H9 (cell line): ENCODE measurements at regions not wholly inside any gene's neighbourhood (a gene's known extent, or its start where the extent isn't known, plus 50 kb on each side); places are given as distances from the start of the nearest gene placed in this dataset.

Experiments
- DNase-seq: peaks from one replicate; pipeline ENCODE4 v3.0.0-alpha.2; 2017
- H2AFZ ChIP-seq: one replicate; pipeline ENCODE4 v1.6.1; 2013; ENCODE audit warnings: mild to moderate bottlenecking, low read length, control low read depth, moderate library complexity
- H2AK5ac ChIP-seq: 2 replicates; pipeline ENCODE4 v1.6.1; 2013; ENCODE audit warnings: low read length, control low read depth, mixed read lengths; ENCODE audit not compliant: insufficient read length
- H2BK120ac ChIP-seq: one replicate; pipeline ENCODE4 v1.6.1; 2013; ENCODE audit warnings: low read depth, mild to moderate bottlenecking, low read length, control low read depth, inconsistent platforms; ENCODE audit not compliant: poor library complexity, severe bottlenecking
- H2BK12ac ChIP-seq: 2 replicates; pipeline ENCODE4 v1.6.1; 2013; ENCODE audit warnings: low read length, control low read depth, mixed read lengths, low read depth; ENCODE audit not compliant: insufficient read length
- H2BK15ac ChIP-seq: 2 replicates; pipeline ENCODE4 v1.6.1; 2013; ENCODE audit warnings: low read depth, low read length, control low read depth
- H2BK20ac ChIP-seq: one replicate; pipeline ENCODE4 v1.6.1; 2013; ENCODE audit warnings: low read depth, mild to moderate bottlenecking, low read length, control low read depth, inconsistent platforms; ENCODE audit not compliant: poor library complexity, severe bottlenecking
- H2BK5ac ChIP-seq: 2 replicates; pipeline ENCODE4 v1.6.1; 2013; ENCODE audit warnings: low read length, control low read depth, mixed read lengths; ENCODE audit not compliant: insufficient read length
- H3K14ac ChIP-seq: 2 replicates; pipeline ENCODE4 v1.6.1; 2013; ENCODE audit warnings: low read length, control low read depth; ENCODE audit not compliant: insufficient read depth
- H3K18ac ChIP-seq: 2 replicates; pipeline ENCODE4 v1.6.1; 2013; ENCODE audit warnings: low read depth, mild to moderate bottlenecking, mixed read lengths, low read length, control low read depth; ENCODE audit not compliant: insufficient read length
- H3K23ac ChIP-seq: 2 replicates; pipeline ENCODE4 v1.6.1; 2013; ENCODE audit warnings: low read length, control low read depth, mixed read lengths, low read depth; ENCODE audit not compliant: insufficient read length
- H3K23me2 ChIP-seq: 2 replicates; pipeline ENCODE4 v1.6.1; 2013; ENCODE audit warnings: low read depth, mild to moderate bottlenecking, mixed read lengths, low read length, control low read depth; ENCODE audit not compliant: insufficient read length, poor library complexity, severe bottlenecking
- H3K27ac ChIP-seq: 2 replicates; pipeline ENCODE4 v1.5.1; 2013; ENCODE audit warnings: low read length, control low read depth, mixed read lengths, low read depth; ENCODE audit not compliant: insufficient read length
- H3K27me3 ChIP-seq: 2 replicates; pipeline ENCODE4 v1.6.1; 2013; ENCODE audit warnings: low read length, control low read depth, inconsistent platforms; ENCODE audit not compliant: insufficient read depth
- H3K4ac ChIP-seq: 2 replicates; pipeline ENCODE4 v1.6.1; 2013; ENCODE audit warnings: low read depth, mild to moderate bottlenecking, control low read depth, inconsistent platforms, low read length, moderate library complexity
- H3K4me1 ChIP-seq: 2 replicates; pipeline ENCODE4 v1.6.1; 2013; ENCODE audit warnings: low read length, control low read depth, inconsistent platforms; ENCODE audit not compliant: insufficient read depth
- H3K4me2 ChIP-seq: 2 replicates; pipeline ENCODE4 v1.6.1; 2013; ENCODE audit warnings: low read length, control low read depth, mixed read lengths; ENCODE audit not compliant: insufficient read length, insufficient read depth
- H3K56ac ChIP-seq: 2 replicates; pipeline ENCODE4 v1.6.1; 2013; ENCODE audit warnings: low read depth, mild to moderate bottlenecking, mixed read lengths, low read length, control low read depth; ENCODE audit not compliant: insufficient read length
- H3K79me1 ChIP-seq: 2 replicates; pipeline ENCODE4 v1.6.1; 2013; ENCODE audit warnings: low read depth, mild to moderate bottlenecking, moderate library complexity, low read length, control low read depth, inconsistent platforms; ENCODE audit not compliant: insufficient read depth, poor library complexity, severe bottlenecking
- H3K79me2 ChIP-seq: 2 replicates; pipeline ENCODE4 v1.6.1; 2013; ENCODE audit warnings: low read length, control low read depth, inconsistent platforms; ENCODE audit not compliant: insufficient read depth
- H3K9ac ChIP-seq: 2 replicates; pipeline ENCODE4 v1.6.1; 2013; ENCODE audit warnings: low read length, control low read depth, mixed read lengths; ENCODE audit not compliant: insufficient read length; ENCODE audit errors: extremely low read depth
- H3K9me3 ChIP-seq: one replicate; pipeline ENCODE4 v1.6.1; 2013; ENCODE audit warnings: low read depth, low read length, inconsistent platforms; ENCODE audit not compliant: control insufficient read depth
- H3T11ph ChIP-seq: one replicate; pipeline ENCODE4 v1.6.1; 2013; ENCODE audit warnings: mild to moderate bottlenecking, low read length, control low read depth, inconsistent platforms
- H4K20me1 ChIP-seq: one replicate; pipeline ENCODE4 v1.6.1; 2013; ENCODE audit not compliant: control insufficient read depth, insufficient read length, insufficient read depth
- H4K5ac ChIP-seq: 2 replicates; pipeline ENCODE4 v1.6.1; 2013; ENCODE audit warnings: low read depth, mild to moderate bottlenecking, mixed read lengths, low read length, control low read depth; ENCODE audit not compliant: insufficient read length
- H4K8ac ChIP-seq: replicated peaks from 2 replicates; pipeline ENCODE4 v1.6.1; 2013; ENCODE audit warnings: low read length, control low read depth, mixed read lengths, low read depth; ENCODE audit not compliant: insufficient read length
- H4K91ac ChIP-seq: 2 replicates; pipeline ENCODE4 v1.6.1; 2013; ENCODE audit warnings: low read depth, mild to moderate bottlenecking, moderate library complexity, mixed read lengths, low read length, control low read depth; ENCODE audit not compliant: insufficient read length
- H3K27ac Mint-ChIP-seq, 3 experiments: 2 replicates in 2 of 3; 3 replicates in 1 of 3; pipeline ENCODE4 v1.8.0; 2020 to 2021; ENCODE audit warnings: mixed read lengths in 3 of 3, mild to moderate bottlenecking in 1 of 3, moderate library complexity in 1 of 3
- H3K27me3 Mint-ChIP-seq: 2 replicates; pipeline ENCODE4 v1.8.0; 2021; ENCODE audit warnings: low read depth, mild to moderate bottlenecking, moderate library complexity, mixed read lengths
- H3K36me3 Mint-ChIP-seq, 3 experiments: 2 replicates in 2 of 3; 3 replicates in 1 of 3; pipeline ENCODE4 v1.8.0; 2020 to 2021; ENCODE audit warnings: low read depth in 3 of 3, mixed read lengths in 3 of 3; ENCODE audit not compliant: insufficient read depth in 1 of 3
- H3K4me1 Mint-ChIP-seq, 2 experiments: 2 replicates each; pipeline ENCODE4 v1.8.0; 2020; ENCODE audit warnings: mixed read lengths in 2 of 2
- H3K4me3 Mint-ChIP-seq, 2 experiments: 2 replicates in 1 of 2; 3 replicates in 1 of 2; pipeline ENCODE4 v1.8.0; 2020 to 2021; ENCODE audit warnings: mild to moderate bottlenecking in 2 of 2, mixed read lengths in 2 of 2, moderate library complexity in 1 of 2
- H3K9me3 Mint-ChIP-seq, 2 experiments: 2 replicates in 1 of 2; 3 replicates in 1 of 2; pipeline ENCODE4 v1.8.0; 2020; ENCODE audit warnings: mild to moderate bottlenecking in 2 of 2, mixed read lengths in 2 of 2, moderate library complexity in 1 of 2
- CTCF ChIP-seq: fragments of 200-600 bp; sonication (generic); conservative IDR thresholded peaks from 3 replicates; pipeline ENCODE4 v1.8.0; 2021; ENCODE audit warnings: antibody characterized with exemption, mild to moderate bottlenecking
- WGBS: extraction: QIAGEN DNeasy Blood & Tissue Kit; methylation state at CpG from one replicate; pipeline ENCODE4 v1.1.7; 2013; ENCODE audit warnings: missing lambda C conversion rate, low lambda C conversion rate, mixed read lengths; ENCODE audit not compliant: insufficient read length; ENCODE audit errors: extremely low coverage; 5-methylcytosine and 5-hydroxymethylcytosine counted together

- no CpG with 5 or more reads among the region's 4 CpGs for WGBS
- no peaks in the 10 kb centered on the region for H3K79me2 ChIP-seq
Observed at GRCh38 chr20:18956890-18957289, 143.3 kb downstream of the SCP2D1 start.

More at GRCh38 chr20:18956890-18957289, 143.3 kb downstream of the SCP2D1 start:
- Histone ChIP-seq H3K27me3 (no peaks in the 10 kb centered on the region), H2BK15ac (no peak overlapping the region), H2BK5ac (no peak overlapping the region), H3K23me2 (no peaks in the 10 kb centered on the region), H3K14ac (no peak overlapping the region), H4K91ac (no peak overlapping the region), H2BK20ac (no peak overlapping the region), H3T11ph (no peak overlapping the region), H2BK120ac (no peak overlapping the region), H3K4ac (no peak overlapping the region), H4K5ac (no peak overlapping the region), H3K18ac (no peak overlapping the region), H2AFZ (no peak overlapping the region), H3K56ac (no peak overlapping the region), H2BK12ac (no peak overlapping the region), H3K4me1 (peaks cover 7% of the 10 kb centered on the region; the same call in 1 of the 2 replicates), H3K23ac (no peak overlapping the region), H3K9ac (no peak overlapping the region), H3K9me3 (no peaks in the 10 kb centered on the region), H3K27ac (no peak overlapping the region), H3K79me1 (no peaks in the 10 kb centered on the region), H2AK5ac (no peak overlapping the region), H4K20me1 (no peaks in the 10 kb centered on the region), H4K8ac (no peak overlapping the region), H3K4me2 (no peak overlapping the region)
- no peak for DNase-seq
- H3K27me3 Mint-ChIP-seq = no peaks in the 10 kb centered on the region
- no peak for TF ChIP-seq CTCF
- H3K4me1 Mint-ChIP-seq = peaks cover 13 to 16% of the 10 kb centered on the region in 2 experiments
- H3K9me3 Mint-ChIP-seq = peaks cover 0 to 6% of the 10 kb centered on the region in 2 experiments; a peak in 4 of 5 replicates
- H3K27ac Mint-ChIP-seq = no peak overlapping the region
- no peak overlapping the region for H3K4me3 Mint-ChIP-seq
- no peaks in the 10 kb centered on the region; a peak in 1 of 7 replicates for H3K36me3 Mint-ChIP-seq
